ENCODE measurements at regions not wholly inside any gene's neighbourhood (a gene's known extent, or its start where the extent isn't known, plus 50 kb on each side); places are given as distances from the start of the nearest gene placed in this dataset.

DNA sequence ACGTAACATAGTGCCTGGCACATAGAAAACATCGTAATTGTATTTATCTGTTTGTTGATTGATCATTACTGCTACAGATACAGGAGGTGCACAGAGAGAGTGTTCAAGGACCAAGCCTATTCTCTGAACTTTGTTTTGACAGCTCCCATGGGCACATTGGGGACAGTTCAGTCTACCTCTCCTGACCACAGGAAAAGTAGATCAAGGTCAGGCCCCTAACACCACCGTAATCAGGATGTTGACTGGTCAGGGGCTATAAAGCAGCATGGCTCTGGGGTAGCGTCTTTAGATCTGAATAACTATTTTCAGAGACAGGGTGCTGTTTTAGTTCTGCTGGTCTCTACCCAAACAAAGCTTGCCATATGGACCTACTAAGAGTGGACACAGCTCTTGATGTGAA lies 223.1 kb upstream of the IRF2BP2 start:
- TF ChIP-seq, protein P1, sequence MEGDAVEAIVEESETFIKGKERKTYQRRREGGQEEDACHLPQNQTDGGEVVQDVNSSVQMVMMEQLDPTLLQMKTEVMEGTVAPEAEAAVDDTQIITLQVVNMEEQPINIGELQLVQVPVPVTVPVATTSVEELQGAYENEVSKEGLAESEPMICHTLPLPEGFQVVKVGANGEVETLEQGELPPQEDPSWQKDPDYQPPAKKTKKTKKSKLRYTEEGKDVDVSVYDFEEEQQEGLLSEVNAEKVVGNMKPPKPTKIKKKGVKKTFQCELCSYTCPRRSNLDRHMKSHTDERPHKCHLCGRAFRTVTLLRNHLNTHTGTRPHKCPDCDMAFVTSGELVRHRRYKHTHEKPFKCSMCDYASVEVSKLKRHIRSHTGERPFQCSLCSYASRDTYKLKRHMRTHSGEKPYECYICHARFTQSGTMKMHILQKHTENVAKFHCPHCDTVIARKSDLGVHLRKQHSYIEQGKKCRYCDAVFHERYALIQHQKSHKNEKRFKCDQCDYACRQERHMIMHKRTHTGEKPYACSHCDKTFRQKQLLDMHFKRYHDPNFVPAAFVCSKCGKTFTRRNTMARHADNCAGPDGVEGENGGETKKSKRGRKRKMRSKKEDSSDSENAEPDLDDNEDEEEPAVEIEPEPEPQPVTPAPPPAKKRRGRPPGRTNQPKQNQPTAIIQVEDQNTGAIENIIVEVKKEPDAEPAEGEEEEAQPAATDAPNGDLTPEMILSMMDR (IDR thresholded peaks at IDR 0.05): no peak
- no peak for TF ChIP-seq POLR2A (IDR thresholded peaks at IDR 0.05)
